Thoracic aorta (tissue), 2 donors: ENCODE measurements at regions not wholly inside any gene's neighbourhood (a gene's known extent, or its start where the extent isn't known, plus 50 kb on each side); places are given as distances from the start of the nearest gene placed in this dataset.

Source experiments
- ATAC-seq: fragments of 150-250 bp; one replicate; pipeline ENCODE4 v1.8.0; 2017; ENCODE audit warnings: low read depth; ENCODE audit not compliant: insufficient number of reproducible peaks, low FRiP score
- DNase-seq: peaks from one replicate; pipeline ENCODE4 v3.0.0-alpha.2; 2020; ENCODE audit warnings: low spot score
- H3K27ac ChIP-seq, 2 donors: fragments of 200-600 bp; sonication (generic); 1 replicate in 1 of 2; 2 replicates in 1 of 2; pipeline ENCODE4 v1.5.1; 2016; ENCODE audit warnings: mild to moderate bottlenecking in 2 of 2, moderate library complexity in 2 of 2
- H3K27me3 ChIP-seq: fragments of 200-600 bp; sonication (generic); replicated peaks from 2 replicates; pipeline ENCODE4 v1.6.0; 2016; ENCODE audit warnings: mild to moderate bottlenecking; ENCODE audit not compliant: insufficient read depth
- H3K36me3 ChIP-seq: fragments of 200-600 bp; sonication (generic); one replicate; pipeline ENCODE4 v1.5.1; 2016
- H3K4me1 ChIP-seq, 2 donors: fragments of 200-600 bp; sonication (generic); 1 replicate in 1 of 2; 2 replicates in 1 of 2; pipeline versions ENCODE4 v1.5.1 to v1.6.0; 2016; ENCODE audit warnings: low read depth in 2 of 2, mild to moderate bottlenecking in 1 of 2; ENCODE audit not compliant: control insufficient read depth in 1 of 2
- H3K4me3 ChIP-seq: fragments of 200-600 bp; sonication (generic); 2 replicates; pipeline ENCODE4 v1.5.1; 2016; ENCODE audit warnings: mild to moderate bottlenecking
- H3K9me3 ChIP-seq: fragments of 200-600 bp; sonication (generic); 2 replicates; pipeline ENCODE4 v1.5.1; 2016
- TF ChIP-seq, protein P1 (sequence below): fragments of 200-600 bp; sonication (generic); IDR thresholded peaks from one replicate; pipeline ENCODE4 v1.5.1; 2019; ENCODE audit warnings: antibody characterized with exemption

DNA sequence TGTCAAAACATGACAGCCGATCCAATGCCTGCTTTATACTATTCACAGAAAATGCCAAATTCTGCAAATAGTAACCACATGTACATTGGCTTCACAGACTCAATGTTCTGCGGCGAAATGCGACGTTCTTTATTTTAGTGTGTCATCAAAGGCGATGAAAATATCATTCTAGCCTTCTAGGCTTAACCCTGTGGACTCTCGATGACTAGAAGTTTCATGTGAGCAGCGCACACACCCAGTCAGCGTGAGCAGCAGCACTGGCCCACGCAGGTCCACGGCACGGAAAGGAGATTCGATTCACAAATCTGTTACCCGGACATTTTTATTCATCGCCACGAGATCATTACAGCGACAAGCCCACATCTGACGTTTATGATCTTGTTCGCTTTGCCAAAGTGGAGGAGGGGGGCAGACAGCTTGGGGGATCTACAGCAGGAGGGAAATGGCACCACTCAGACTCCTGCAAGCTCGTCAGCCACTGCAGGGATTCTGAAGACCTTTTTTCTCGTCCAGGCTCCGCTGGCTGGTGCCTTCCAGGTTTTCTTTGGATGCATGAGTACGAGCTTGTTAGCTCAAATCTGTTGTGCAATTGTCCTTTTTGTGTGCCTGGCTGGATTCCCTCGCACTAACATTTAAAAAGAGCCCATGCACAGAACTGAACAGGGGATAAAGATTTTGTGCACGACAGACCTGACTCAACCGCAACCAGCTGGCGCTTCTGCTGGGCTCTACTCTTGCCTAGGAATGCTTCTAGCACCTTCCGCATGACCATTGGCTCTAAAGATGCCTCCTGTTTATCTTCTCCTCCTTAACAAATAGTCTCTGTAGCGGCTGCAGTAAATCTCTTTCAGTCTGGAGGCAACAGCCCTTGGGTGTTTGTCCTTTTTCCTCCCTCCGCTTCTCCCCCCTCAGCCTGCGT is 938.4 kb downstream of the MCTP2 start:
- Histone ChIP-seq H3K4me3 (no peak overlapping the region), H3K27me3 (no peaks in the 10 kb centered on the region), H3K27ac (no peak overlapping the region), H3K4me1 (peaks cover 6 to 21% of the 10 kb centered on the region in 2 donors), H3K36me3 (no peaks in the 10 kb centered on the region), H3K9me3 (no peaks in the 10 kb centered on the region)
- DNase-seq (no peak), ATAC-seq (no peak)
- TF ChIP-seq, protein P1, sequence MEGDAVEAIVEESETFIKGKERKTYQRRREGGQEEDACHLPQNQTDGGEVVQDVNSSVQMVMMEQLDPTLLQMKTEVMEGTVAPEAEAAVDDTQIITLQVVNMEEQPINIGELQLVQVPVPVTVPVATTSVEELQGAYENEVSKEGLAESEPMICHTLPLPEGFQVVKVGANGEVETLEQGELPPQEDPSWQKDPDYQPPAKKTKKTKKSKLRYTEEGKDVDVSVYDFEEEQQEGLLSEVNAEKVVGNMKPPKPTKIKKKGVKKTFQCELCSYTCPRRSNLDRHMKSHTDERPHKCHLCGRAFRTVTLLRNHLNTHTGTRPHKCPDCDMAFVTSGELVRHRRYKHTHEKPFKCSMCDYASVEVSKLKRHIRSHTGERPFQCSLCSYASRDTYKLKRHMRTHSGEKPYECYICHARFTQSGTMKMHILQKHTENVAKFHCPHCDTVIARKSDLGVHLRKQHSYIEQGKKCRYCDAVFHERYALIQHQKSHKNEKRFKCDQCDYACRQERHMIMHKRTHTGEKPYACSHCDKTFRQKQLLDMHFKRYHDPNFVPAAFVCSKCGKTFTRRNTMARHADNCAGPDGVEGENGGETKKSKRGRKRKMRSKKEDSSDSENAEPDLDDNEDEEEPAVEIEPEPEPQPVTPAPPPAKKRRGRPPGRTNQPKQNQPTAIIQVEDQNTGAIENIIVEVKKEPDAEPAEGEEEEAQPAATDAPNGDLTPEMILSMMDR, result no peak

DNA sequence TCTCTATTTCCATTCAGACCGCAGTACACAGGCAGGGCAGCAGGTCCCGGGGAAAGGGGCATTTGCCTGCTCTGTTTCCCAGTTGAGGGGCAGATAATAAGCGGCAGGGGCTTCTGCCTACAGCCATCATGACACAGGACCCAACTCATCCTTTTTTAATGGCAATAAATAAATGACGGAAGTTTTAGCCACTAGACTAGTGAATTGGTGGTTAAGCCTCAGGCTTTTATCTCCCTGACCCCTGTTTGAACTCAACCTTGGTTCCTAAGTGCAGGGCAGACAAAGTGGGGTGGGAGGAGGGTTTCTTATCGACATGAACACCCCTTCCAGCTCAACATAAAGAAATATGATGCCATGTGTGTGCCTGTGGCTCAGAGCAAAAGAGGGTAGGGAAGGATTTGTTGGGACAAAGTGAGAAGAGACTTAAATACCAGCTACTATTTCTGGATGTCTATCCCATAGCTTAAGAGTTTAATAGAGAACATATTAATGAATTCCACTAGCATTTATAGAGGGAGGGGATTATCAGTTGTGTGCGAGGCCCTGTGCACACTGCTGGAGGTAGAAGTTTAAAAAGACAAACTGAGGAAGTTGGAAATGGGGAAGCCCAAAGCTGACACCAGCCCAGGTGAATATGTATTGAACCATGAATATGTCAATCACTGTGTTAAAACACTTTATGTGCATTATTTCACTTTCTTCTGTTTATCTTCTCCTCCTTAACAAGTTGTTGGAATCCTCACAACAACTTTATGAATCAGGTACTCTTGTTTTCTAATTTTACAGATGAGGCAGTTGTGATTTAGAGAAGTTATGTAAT is 939.4 kb downstream of the MCTP2 start:
- Histone ChIP-seq H3K27ac (no peak overlapping the region), H3K9me3 (no peaks in the 10 kb centered on the region), H3K4me1 (peaks cover 12 to 19% of the 10 kb centered on the region in 2 donors), H3K4me3 (no peak overlapping the region), H3K27me3 (no peaks in the 10 kb centered on the region), H3K36me3 (no peaks in the 10 kb centered on the region)
- TF ChIP-seq, protein P1, result no peak
- DNase-seq, result no peak
- ATAC-seq, result no peak

- H3K27ac ChIP-seq, result no peak overlapping the region
- TF ChIP-seq, protein P1, result no peak
- H3K4me3 ChIP-seq, result no peak overlapping the region
- no peaks in the 10 kb centered on the region for H3K27me3 ChIP-seq
- H3K36me3 ChIP-seq, result no peaks in the 10 kb centered on the region
- peaks cover 12 to 19% of the 10 kb centered on the region in 2 donors for H3K4me1 ChIP-seq
- no peak for ATAC-seq
- DNase-seq, result no peak
- H3K9me3 ChIP-seq, result no peaks in the 10 kb centered on the region
These were observed 940.2 kb downstream of the MCTP2 start for GRCh38 chr15:95171564-95171963.

DNA sequence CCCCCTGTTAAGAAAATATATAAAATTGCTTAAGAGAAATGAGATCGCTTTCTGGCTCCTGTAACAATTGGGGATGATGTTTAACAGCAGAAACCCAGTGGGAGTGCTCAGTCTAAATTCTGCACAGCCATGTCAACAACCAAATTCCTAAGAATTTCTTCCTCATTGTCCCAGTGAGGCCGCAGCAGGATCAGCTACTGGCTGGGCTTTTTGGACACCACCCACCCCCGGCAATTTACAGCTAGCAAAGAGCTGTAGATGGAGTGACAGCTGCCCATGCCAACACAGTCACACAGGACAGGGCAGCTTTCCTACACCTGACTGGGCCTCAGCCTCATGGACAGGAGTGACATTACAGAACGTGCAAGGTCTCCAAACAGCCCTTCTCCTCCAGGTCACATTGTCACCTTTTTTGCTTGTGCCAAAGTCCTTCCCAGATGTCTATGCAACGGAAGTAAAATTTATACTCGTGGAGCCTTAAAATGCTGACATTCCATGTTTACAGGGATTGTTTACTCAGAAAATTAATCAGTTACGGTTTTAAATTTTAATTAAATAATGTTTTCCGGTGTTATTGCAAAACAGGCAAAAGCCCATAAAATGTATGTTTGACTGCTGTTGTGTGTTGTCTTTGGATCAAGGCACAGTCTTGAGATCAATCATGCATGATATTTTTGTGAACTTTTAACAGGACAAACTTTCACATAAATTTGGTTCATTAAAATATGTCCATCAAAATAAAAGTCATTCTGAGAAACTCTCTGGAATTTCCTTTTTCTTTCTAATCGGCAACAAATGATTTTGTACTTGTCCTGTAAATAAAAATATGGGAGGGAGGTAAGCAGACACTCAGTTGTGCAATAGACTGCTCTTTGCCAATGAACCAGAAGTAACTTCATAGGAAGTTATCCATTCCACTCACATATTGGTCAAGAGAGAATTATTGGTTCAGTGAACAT is 943.2 kb downstream of the MCTP2 start:
- TF ChIP-seq, protein P1, result no peak
- DNase-seq, result no peak
- Histone ChIP-seq H3K36me3 (no peaks in the 10 kb centered on the region), H3K27ac (peak overlapping the region; percentile 9 to 23), H3K9me3 (peaks cover under 1% of the 10 kb centered on the region), H3K4me3 (no peak overlapping the region), H3K4me1 (peaks cover 12 to 19% of the 10 kb centered on the region in 2 donors), H3K27me3 (no peaks in the 10 kb centered on the region)
- ATAC-seq, result no peak
